Activated T-helper 1 cell treated with anti-CD3 and anti-CD28 coated beads, Interleukin-12 subunit alpha, Interleukin-12 subunit beta, Interleukin-2, Interleukin-4 antibody, amounts not matched to agents 30 ng/mL and 10 ng/mL and 1 ng/mL, durations not matched to agents 14 hours and 24 hours and 36 hours (primary cell): ENCODE measurements at regions not wholly inside any gene's neighbourhood (a gene's known extent, or its start where the extent isn't known, plus 50 kb on each side); places are given as distances from the start of the nearest gene placed in this dataset.
"Not testable (repeated sequence)": the region's sequence is repeated elsewhere in the genome, so short reads cannot be mapped to it uniquely, and the experiment has no call there.

Experiments used
- DNase-seq: peaks from one replicate; pipeline ENCODE4 v3.0.0; 2021; ENCODE audit warnings: low spot score
- H3K27ac Mint-ChIP-seq: one replicate; pipeline ENCODE4 v1.8.0; 2021; ENCODE audit warnings: mild to moderate bottlenecking, mixed read lengths
- H3K27me3 Mint-ChIP-seq: one replicate; pipeline ENCODE4 v1.8.0; 2022; ENCODE audit warnings: mild to moderate bottlenecking, moderate library complexity, mixed read lengths; ENCODE audit not compliant: insufficient read depth
- H3K36me3 Mint-ChIP-seq: one replicate; pipeline ENCODE4 v1.8.0; 2021; ENCODE audit warnings: low read depth, mixed read lengths
- H3K4me1 Mint-ChIP-seq: one replicate; pipeline ENCODE4 v1.8.0; 2021; ENCODE audit warnings: low read depth, mixed read lengths
- H3K4me3 Mint-ChIP-seq: one replicate; pipeline ENCODE4 v1.8.0; 2021; ENCODE audit warnings: mild to moderate bottlenecking, moderate library complexity, mixed read lengths
- H3K9me3 Mint-ChIP-seq: one replicate; pipeline ENCODE4 v1.8.0; 2021; ENCODE audit warnings: mixed read lengths
- intact Hi-C: fragments of 100-400 bp; cut with micrococcal nuclease; formaldehyde crosslinking; loops from one replicate; pipeline ENCODE4 v1.15.1; 2024

- no peak for DNase-seq
- H3K27ac Mint-ChIP-seq, result no peak overlapping the region
- no peaks in the 10 kb centered on the region for H3K9me3 Mint-ChIP-seq
- H3K4me1 Mint-ChIP-seq, result no peaks in the 10 kb centered on the region
- H3K36me3 Mint-ChIP-seq, result no peaks in the 10 kb centered on the region
- H3K4me3 Mint-ChIP-seq, result no peak overlapping the region
- intact Hi-C loops, result no loop called here
- peaks cover under 1% of the 10 kb centered on the region for H3K27me3 Mint-ChIP-seq
These were observed 116.8 kb upstream of the GATA6 start for GRCh38 chr18:22052405-22053105.

DNA sequence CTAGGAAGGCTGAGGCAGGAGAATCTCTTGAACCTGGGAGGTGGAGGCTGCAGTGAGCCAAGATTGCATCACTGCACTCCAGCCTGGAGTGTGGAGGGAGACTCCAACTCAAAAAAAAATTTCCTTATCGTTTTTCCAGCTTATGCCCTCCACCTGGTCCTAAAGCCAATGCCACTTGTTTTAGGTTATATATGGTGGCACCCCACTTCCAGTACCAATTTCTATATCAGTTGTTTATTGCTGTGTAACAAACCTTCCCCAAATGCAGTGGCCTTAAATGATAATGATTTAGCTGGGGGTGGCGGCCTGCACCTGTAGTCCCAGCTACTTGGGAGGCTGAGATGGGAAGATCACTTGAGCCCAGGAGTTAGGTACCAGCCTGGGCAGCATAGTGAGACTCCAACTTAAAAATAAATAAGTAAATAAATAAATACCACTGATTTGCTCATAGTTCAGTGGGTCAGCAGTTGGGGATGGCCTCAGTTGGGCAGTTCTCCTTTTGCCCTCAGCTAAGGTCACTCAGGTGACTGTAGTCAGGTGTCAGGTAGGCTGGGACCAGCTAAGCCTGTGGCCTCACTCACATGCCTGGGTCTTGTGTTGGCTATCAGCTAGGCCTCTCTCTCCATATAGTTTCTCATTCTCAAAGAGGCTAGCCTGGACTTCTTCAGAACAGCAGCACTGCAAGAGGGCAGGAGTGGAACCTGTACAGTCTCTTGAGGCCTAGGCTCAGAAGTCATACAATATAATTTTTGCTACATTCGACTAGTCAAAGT lies 113.7 kb upstream of the GATA6 start:
- no peaks in the 10 kb centered on the region for H3K9me3 Mint-ChIP-seq
- intact Hi-C loops, result no loop called here
- H3K27me3 Mint-ChIP-seq, result no peaks in the 10 kb centered on the region
- H3K27ac Mint-ChIP-seq, result no peak overlapping the region
- no peak for DNase-seq
- H3K4me3 Mint-ChIP-seq, result no peak overlapping the region
- no peaks in the 10 kb centered on the region for H3K36me3 Mint-ChIP-seq
- no peaks in the 10 kb centered on the region for H3K4me1 Mint-ChIP-seq

- no peaks in the 10 kb centered on the region for H3K36me3 Mint-ChIP-seq
- no peak overlapping the region for H3K4me3 Mint-ChIP-seq
- no peak overlapping the region for H3K27ac Mint-ChIP-seq
- no peaks in the 10 kb centered on the region for H3K9me3 Mint-ChIP-seq
- no peaks in the 10 kb centered on the region for H3K27me3 Mint-ChIP-seq
- H3K4me1 Mint-ChIP-seq, result no peaks in the 10 kb centered on the region
- no peak for DNase-seq
- intact Hi-C loops, result no loop called here
These were observed 112.4 kb upstream of the GATA6 start for GRCh38 chr18:22056950-22057349.

DNA sequence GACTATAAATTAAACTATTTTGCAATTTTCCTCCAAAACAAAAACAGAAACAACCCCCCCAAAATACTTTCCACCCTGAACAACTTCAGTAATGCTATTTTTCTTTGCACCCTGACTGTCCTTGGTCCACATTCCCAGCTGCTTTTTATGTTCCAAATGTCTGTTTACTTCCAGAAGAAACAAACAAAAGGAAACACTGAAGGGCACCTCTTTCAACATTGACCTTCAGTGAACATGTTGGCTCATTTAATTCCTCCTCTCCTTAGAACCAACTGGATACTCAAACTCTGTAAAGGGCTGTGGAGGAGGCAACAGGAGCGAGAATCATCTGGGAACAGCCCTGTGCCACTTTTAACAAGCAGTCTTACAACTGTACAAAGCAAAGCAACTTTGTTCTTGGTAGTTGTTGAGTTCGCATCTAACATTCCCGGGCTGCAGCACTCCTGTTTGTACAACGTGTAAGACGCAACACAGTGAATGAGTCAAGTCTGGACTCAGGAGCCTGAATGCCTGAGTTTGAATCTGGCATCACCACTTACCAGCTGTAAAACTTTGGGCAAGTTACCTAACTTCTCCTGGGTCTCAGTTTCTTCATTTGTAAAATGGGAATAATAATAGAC lies 111.4 kb upstream of the GATA6 start:
- no peaks in the 10 kb centered on the region for H3K36me3 Mint-ChIP-seq
- intact Hi-C loops, result no loop called here
- no peak overlapping the region for H3K4me3 Mint-ChIP-seq
- no peak overlapping the region for H3K27ac Mint-ChIP-seq
- no peaks in the 10 kb centered on the region for H3K27me3 Mint-ChIP-seq
- H3K9me3 Mint-ChIP-seq, result no peaks in the 10 kb centered on the region
- no peak for DNase-seq
- H3K4me1 Mint-ChIP-seq, result no peaks in the 10 kb centered on the region

- Mint-ChIP-seq H3K27ac (no peak overlapping the region), H3K36me3 (no peaks in the 10 kb centered on the region), H3K27me3 (no peaks in the 10 kb centered on the region), H3K4me1 (no peaks in the 10 kb centered on the region), H3K9me3 (no peaks in the 10 kb centered on the region), H3K4me3 (no peak overlapping the region)
- intact Hi-C loops, result no loop called here
- no peak for DNase-seq
These were observed 109.0 kb upstream of the GATA6 start for GRCh38 chr18:22060361-22060760.

DNA sequence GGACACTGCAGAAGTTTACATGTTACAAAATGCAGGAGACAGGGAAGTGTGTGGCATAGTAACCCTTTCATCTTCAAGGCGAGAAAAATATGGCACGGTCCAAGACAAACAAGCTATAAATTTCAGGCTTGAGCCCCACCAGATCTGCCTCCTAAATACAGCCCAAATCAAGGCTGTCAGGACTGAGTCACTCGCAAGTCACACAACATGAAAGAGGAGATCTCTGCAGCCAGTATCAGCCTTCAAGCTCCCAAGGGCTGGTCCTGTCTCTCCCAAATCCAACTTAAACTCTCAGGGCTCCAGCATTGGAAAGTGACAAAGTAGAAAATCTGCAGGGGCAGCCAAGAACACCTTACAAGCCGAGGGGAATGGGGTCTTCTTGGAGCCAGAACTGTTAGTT lies 106.3 kb upstream of the GATA6 start:
- Mint-ChIP-seq H3K4me3 (no peak overlapping the region), H3K27ac (no peak overlapping the region), H3K27me3 (no peaks in the 10 kb centered on the region), H3K9me3 (no peaks in the 10 kb centered on the region), H3K36me3 (no peaks in the 10 kb centered on the region), H3K4me1 (no peaks in the 10 kb centered on the region)
- intact Hi-C loops, result no loop called here
- DNase-seq, result no peak

DNA sequence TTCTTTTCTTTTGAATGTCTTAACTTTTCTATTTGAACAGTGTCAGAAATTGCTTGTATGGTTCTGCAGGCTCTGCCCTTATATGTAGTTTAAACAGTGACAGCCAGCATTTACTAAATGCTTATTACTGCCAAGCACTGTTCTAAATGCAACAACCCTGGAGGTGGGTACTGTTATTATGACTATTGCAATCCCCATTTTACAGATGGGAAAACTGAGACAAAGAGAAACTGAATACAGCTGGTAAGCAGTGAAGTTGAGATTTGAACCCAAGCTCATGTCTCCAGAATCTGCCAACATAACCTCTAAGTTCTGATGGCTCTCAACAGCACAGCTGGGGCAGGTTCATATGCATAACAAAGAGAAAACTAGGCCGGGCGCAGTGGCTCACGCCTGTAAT lies 105.7 kb upstream of the GATA6 start:
- H3K4me1 Mint-ChIP-seq, result no peaks in the 10 kb centered on the region

DNA sequence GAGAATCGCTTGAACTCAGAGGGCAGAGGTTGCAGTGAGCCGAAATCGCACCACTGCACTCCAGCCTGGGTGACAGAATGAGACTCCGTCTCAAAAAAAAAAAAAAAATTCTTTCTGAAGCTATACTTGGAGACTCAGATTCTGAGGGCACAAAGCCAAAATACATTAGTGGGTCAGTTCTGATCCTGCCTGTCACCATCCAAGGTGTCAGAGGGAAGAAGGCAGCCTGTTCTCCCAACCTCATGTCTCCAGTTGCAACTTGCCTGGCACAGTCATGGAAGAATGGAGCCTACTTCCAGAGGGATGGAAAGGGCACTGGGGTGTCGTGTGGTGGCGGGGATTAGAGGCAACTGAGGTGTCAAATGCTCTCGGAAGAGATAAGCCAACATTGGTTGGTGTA lies 104.8 kb upstream of the GATA6 start:
- Mint-ChIP-seq H3K27me3 (no peaks in the 10 kb centered on the region), H3K4me3 (no peak overlapping the region), H3K27ac (no peak overlapping the region), H3K9me3 (no peaks in the 10 kb centered on the region), H3K36me3 (no peaks in the 10 kb centered on the region), H3K4me1 (no peaks in the 10 kb centered on the region)
- no peak for DNase-seq
- intact Hi-C loops, result no loop called here

More for the DNA sequence above, 105.7 kb upstream of the GATA6 start:
- Mint-ChIP-seq H3K36me3 (no peaks in the 10 kb centered on the region), H3K4me3 (no peak overlapping the region), H3K27ac (no peak overlapping the region), H3K27me3 (no peaks in the 10 kb centered on the region), H3K9me3 (no peaks in the 10 kb centered on the region)
- intact Hi-C loops, result no loop called here
- DNase-seq, result no peak

DNA sequence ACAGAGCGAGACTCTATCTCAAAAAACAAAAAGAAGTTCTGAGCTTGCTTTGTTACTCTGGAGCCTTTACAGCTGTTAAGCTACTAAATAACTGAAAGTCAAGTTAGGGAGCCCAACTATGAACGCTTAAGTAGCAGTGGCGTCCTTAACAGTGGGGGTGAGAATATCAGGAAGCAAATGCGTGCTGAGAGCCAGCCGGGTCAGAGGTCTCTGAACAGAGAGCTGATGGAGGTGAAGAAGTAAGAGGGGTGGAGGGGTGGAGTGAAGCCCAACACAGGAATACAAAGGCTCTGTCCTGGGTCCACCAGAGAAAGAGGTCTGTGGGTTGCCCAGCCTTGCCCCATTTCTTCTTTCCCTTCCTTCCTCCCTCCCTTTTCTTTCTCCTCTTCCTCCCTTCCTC lies 104.1 kb upstream of the GATA6 start:
- Mint-ChIP-seq H3K36me3 (no peaks in the 10 kb centered on the region), H3K4me1 (no peaks in the 10 kb centered on the region), H3K27me3 (no peaks in the 10 kb centered on the region), H3K9me3 (no peaks in the 10 kb centered on the region), H3K27ac (no peak overlapping the region), H3K4me3 (no peak overlapping the region)
- intact Hi-C loops, result no loop called here
- no peak for DNase-seq

- Mint-ChIP-seq H3K36me3 (no peaks in the 10 kb centered on the region), H3K27me3 (no peaks in the 10 kb centered on the region), H3K27ac (no peak overlapping the region), H3K4me1 (no peaks in the 10 kb centered on the region), H3K9me3 (no peaks in the 10 kb centered on the region), H3K4me3 (no peak overlapping the region)
- no peak for DNase-seq
- intact Hi-C loops, result no loop called here
These were observed 103.3 kb upstream of the GATA6 start for GRCh38 chr18:22066083-22066485.

- intact Hi-C loops, result no loop called here
- H3K27me3 Mint-ChIP-seq, result no peaks in the 10 kb centered on the region
- H3K27ac Mint-ChIP-seq, result no peak overlapping the region
- no peak overlapping the region for H3K4me3 Mint-ChIP-seq
- DNase-seq, result no peak
- no peaks in the 10 kb centered on the region for H3K9me3 Mint-ChIP-seq
- H3K4me1 Mint-ChIP-seq, result no peaks in the 10 kb centered on the region
- H3K36me3 Mint-ChIP-seq, result no peaks in the 10 kb centered on the region
These were observed 102.3 kb upstream of the GATA6 start for GRCh38 chr18:22067109-22067508.

GRCh38 chr18:22067682-22068081 lies 101.7 kb upstream of the GATA6 start:
- no peak overlapping the region for H3K4me3 Mint-ChIP-seq
- intact Hi-C loops, result no loop called here
- H3K27ac Mint-ChIP-seq, result no peak overlapping the region
- no peak for DNase-seq
- no peaks in the 10 kb centered on the region for H3K36me3 Mint-ChIP-seq
- H3K27me3 Mint-ChIP-seq, result no peaks in the 10 kb centered on the region
- H3K9me3 Mint-ChIP-seq, result peaks cover 3% of the 10 kb centered on the region
- H3K4me1 Mint-ChIP-seq, result no peaks in the 10 kb centered on the region

DNA sequence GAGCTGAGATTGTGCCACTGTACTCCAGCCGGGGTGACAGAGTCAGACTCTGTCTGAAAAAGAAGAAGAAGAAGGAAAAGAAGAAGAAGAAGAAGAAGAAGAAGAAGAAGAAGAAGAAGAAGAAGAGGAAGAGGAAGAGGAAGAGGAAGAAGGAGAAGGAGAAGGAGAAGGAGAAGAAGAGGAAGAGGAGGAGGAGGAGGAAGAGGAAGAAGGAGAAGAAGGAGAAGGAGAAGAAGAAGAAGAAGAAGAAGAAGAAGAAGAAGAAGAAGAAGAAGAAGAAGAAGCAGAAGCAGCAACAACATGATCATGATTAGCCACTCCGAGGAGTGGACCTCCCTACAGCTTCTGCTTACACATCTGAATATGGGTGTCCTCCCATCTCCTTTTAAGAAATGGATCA lies 100.6 kb upstream of the GATA6 start:
- H3K4me1 Mint-ChIP-seq, H3K4me3 Mint-ChIP-seq, intact Hi-C loops, H3K27me3 Mint-ChIP-seq, H3K36me3 Mint-ChIP-seq, DNase-seq, H3K9me3 Mint-ChIP-seq, H3K27ac Mint-ChIP-seq: not testable (repeated sequence)
